ENCODE measurements at regions not wholly inside any gene's neighbourhood (a gene's known extent, or its start where the extent isn't known, plus 50 kb on each side); places are given as distances from the start of the nearest gene placed in this dataset.

- DNase-seq (ENCODE audit: low read depth): no peak
These were observed 327.7 kb downstream of the CXCL12 start for GRCh38 chr10:44056967-44057805.

GRCh38 chr10:44056206-44056605, 328.7 kb downstream of the CXCL12 start:
- no peak for DNase-seq (ENCODE audit: low read depth)

- DNase-seq (ENCODE audit: low read depth): no peak
These were observed 330.9 kb downstream of the CXCL12 start for GRCh38 chr10:44054046-44054445.

DNA sequence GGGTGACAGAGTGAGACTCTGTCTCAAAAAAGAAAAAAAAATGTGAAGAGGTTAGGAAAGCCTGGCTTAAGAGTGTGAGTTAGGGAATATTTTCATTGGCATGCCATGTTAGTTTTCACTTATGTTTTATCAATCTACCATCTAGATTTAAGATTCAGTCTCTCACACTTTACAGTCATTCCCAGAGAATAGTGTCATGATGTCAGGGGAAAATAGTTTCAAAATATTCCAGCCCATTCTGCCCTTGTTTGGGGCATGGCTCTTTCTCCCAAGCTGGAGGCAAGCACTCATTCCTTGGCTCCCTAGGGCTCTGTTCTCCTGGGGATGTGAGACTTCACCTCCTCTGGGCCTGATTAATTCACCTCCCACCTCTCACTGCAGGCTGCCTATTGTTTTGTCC, 331.5 kb downstream of the CXCL12 start:
- DNase-seq (ENCODE audit: low read depth): no peak

- no peak for DNase-seq (ENCODE audit: low read depth)
These were observed 333.1 kb downstream of the CXCL12 start for GRCh38 chr10:44051584-44052385.

DNA sequence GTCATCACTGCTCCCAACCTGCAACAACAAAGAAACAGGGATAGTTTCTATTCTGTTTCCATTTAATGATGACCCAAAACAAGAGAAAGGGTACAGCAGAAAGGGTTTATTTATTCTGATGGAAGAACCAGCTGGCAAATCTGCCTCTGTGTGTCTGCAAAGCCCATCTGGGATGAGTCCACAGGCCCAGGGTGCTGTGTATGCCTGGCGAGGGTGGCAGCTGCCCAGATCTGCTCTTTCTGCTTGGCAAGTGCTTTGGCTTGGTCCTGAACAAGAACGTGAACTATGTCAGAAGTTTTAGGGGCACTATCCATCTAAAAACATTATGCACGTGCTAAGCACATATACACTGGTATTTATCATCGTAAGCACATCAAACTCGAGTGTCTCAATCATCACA, 333.8 kb downstream of the CXCL12 start:
- no peak for DNase-seq (ENCODE audit: low read depth)

DNA sequence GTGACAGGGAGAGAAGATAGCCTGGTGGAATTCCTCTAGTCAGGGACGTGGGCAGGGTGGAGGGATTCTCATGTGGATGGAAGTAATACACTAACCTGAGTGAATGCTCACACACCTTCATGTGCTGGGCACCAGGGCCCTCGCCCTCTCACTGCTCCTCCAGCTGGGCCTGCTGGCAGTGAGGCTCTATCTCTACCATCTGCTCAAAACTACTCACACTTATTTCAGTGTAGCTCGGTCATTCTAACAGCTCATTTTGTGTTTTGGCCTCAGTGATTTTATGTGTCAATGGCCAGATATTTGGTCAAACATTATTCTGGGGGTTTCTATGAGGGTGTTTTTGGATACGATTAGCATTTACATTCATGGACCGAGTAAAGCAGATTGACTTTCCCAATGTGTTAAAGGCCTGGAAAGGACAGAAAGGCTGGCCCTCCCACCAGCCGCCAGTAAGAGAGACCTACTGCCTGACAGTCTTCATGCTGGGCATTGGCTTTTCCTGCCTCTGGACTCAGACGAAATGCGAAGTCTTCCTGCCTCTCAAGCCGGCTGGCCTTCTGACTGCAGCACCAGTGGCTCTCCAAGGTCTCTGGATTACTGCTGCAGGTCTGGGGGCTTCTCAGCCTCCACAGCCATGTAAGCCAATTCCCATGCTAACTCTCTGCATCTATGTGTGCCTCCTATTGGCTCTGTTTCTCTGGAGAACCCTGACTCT, 335.4 kb downstream of the CXCL12 start:
- no peak for DNase-seq (ENCODE audit: low read depth)

DNA sequence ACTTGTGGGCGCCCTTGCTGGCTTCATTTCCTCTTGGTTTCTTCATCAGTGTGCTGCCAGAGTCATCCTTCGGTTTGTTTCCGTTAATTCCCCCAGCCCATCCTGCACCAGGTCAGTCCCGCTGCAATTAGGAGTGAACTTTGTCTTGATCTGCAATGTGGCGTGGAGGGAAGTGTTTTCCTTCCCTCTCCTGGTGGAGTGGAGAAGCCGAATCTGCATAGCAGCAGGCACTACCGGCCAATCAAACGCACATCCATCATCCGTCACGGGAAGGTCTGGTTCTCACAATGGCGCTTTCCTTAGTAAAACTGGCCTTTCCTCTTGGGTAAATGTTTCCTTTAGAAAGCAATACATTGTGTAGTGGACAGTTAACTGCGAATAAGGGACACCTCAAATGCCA, 337.5 kb downstream of the CXCL12 start:
- DNase-seq (ENCODE audit: low read depth): no peak

DNA sequence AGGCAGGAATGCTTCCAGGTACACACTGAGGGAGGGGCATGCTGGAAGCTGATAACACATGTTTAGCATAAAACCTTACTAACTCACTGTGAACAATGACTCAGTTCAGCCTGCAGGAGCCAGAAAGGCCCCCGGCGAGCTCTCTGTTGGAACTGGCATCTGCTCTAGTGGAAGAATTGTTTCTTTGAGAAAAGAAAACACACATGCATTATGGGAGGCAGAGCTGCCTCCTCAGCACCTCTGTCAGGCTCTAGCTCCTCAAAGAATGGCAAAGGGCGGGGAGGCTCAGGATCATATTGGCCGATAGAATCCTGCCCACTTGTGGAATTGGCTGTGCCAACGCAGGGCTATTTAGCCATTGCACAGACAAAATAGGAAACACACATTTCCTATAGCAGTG, 338.3 kb downstream of the CXCL12 start:
- DNase-seq (ENCODE audit: low read depth): no peak

DNA sequence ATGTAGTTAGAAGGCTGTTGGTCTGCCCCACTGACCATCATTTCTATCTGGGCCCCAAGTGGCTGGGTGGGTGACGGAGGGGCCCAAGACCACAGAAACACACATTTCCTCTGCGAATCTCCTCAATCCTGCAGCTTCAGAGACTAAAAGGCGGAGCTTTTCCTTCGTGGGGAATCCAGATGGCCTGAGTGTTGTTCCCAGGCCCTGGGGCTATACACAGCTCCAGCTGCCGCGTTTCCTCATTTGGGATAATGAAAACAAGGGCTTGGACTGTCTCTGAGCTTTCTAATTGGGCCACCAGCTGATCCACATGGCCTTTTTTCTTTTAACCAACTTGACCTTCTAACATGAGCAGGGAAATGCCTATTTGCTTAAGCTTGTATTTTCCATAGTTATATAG, 339.9 kb downstream of the CXCL12 start:
- DNase-seq (ENCODE audit: low read depth): no peak

DNA sequence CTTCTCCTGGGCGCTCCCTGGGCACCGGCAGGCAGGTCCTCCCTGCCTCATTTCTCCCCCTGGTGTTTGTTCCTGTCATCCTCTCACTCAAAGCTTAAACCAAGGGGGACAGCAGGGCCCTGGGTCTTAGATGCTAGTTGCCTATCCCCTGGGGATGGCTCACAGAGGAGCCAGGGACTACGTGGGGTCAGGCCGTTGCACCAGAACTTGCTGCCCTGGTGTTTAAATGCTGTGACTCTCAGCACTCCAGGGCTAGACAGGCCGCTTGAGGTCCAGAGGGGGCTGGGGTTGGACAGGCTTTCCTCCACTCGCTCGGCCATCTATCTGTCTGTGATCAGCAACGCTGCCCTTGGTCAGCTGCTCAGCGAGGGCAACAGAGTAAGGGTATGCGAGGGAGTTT, 340.3 kb downstream of the CXCL12 start:
- no peak for DNase-seq (ENCODE audit: low read depth)

- DNase-seq (ENCODE audit: low read depth): peak; percentile 55
These were observed 341.1 kb downstream of the CXCL12 start for GRCh38 chr10:44043646-44044375.

GRCh38 chr10:44042926-44043602, 341.8 kb downstream of the CXCL12 start:
- DNase-seq (ENCODE audit: low read depth): no peak

- no peak for DNase-seq (ENCODE audit: low read depth)
These were observed 342.7 kb downstream of the CXCL12 start for GRCh38 chr10:44042075-44042770.

- DNase-seq (ENCODE audit: low read depth): no peak
These were observed 345.3 kb downstream of the CXCL12 start for GRCh38 chr10:44039599-44039998.

- DNase-seq (ENCODE audit: low read depth): no peak
These were observed 348.5 kb downstream of the CXCL12 start for GRCh38 chr10:44036425-44036824.

DNA sequence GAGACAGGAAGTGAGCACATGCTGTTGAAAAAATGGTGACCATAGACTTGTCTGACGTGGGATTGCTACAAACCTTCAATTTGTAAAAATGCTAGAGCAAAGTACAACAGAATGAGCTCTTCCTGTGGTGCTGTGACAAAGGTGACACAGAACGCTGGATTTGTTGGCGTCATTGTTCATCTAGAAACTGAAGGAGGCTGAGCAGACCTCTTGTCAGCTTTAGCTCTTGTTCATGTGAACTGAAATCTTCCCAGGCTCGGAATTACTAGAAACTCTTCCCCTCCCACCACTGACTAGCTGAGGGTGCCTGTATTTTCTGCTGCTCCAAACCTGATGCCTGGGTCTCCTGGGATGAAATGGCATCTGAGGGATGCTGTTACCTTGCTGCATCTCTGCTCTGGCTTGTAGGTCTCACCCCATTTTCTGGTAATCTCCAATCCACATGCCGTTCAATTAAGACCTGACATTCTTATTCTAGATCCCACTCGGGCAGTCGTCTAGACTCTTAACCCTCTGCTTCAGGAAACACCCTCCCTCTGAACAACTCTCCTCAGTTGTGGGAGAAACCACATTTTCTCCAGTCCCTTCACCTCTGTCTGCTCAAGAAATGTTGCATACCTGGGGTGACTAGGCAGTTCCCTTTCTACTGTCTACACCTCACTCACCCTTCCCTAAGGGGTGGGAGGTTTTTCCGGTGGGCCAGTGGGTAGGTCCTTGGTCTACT, 349.3 kb downstream of the CXCL12 start:
- DNase-seq (ENCODE audit: low read depth): no peak

GRCh38 chr10:44034946-44035345, 350.0 kb downstream of the CXCL12 start:
- DNase-seq (ENCODE audit: low read depth): no peak

DNA sequence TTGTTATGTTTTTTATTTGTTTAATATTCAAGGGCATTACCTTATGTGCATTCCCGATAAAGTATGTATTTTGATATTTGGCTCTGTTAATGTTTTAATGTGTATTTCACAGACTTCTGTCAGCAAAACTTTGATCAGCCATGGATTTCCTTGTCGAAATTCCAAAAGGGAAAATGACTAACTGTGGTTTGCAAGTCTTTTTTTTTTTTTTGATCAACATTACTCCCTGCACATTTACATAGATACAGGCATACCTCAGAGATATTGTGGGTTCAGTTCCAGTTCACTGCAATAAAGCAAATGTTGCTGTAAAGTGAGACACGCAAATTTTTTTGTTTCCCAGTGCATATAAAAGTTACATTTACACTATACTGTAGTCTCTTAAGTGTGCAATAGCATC, 351.9 kb downstream of the CXCL12 start:
- DNase-seq (ENCODE audit: low read depth): no peak

- DNase-seq (ENCODE audit: low read depth): no peak
These were observed 352.7 kb downstream of the CXCL12 start for GRCh38 chr10:44032216-44032615.
